ENCODE measurements at regions not wholly inside any gene's neighbourhood (a gene's known extent, or its start where the extent isn't known, plus 50 kb on each side); places are given as distances from the start of the nearest gene placed in this dataset.

- H4K8ac ChIP-seq (ENCODE audit: low read depth, low read length), result no peak overlapping the region
- H2BK5ac ChIP-seq (ENCODE audit: low read depth, low read length, poor library complexity), result no peak overlapping the region
- H3K23ac ChIP-seq (ENCODE audit: low read length), result no peak overlapping the region
- H4K91ac ChIP-seq (ENCODE audit: low read depth, low read length), result no peak overlapping the region
- no peaks in the 10 kb centered on the region for H3K9me3 ChIP-seq (ENCODE audit: insufficient read depth, low read depth, low read length)
- no peak overlapping the region for H2BK12ac ChIP-seq (ENCODE audit: low read length)
- no peak overlapping the region for H3K14ac ChIP-seq (ENCODE audit: low read length)
- H3K4me2 ChIP-seq (ENCODE audit: low read length), result no peak overlapping the region
- H3K27ac ChIP-seq (ENCODE audit: low read depth, low read length), result no peak overlapping the region
- no peaks in the 10 kb centered on the region for H3K79me1 ChIP-seq (ENCODE audit: low read length)
- H4K12ac ChIP-seq (ENCODE audit: low read depth, low read length), result no peak overlapping the region
- no peak overlapping the region for H3K4me3 ChIP-seq (ENCODE audit: low read depth, low read length)
- no peak overlapping the region for H2BK120ac ChIP-seq (ENCODE audit: insufficient read depth, low read length, poor library complexity)
- no peaks in the 10 kb centered on the region for H3K27me3 ChIP-seq (ENCODE audit: insufficient read depth, low read length)
- H2AFZ ChIP-seq (ENCODE audit: insufficient read depth, low read length, poor library complexity), result no peak overlapping the region
- no peak overlapping the region for H3K4ac ChIP-seq (ENCODE audit: low read depth, low read length)
- H3K9ac ChIP-seq (ENCODE audit: low read length), result no peak overlapping the region
- H3K36me3 ChIP-seq (ENCODE audit: control insufficient read depth in 1 of 2, insufficient read depth in 2 of 2, low read length in 2 of 2), result no peaks in the 10 kb centered on the region
- no CpG with 5 or more reads among the region's 1 CpG for WGBS (ENCODE audit: extremely low coverage, insufficient coverage, insufficient read length)
- H3K4me1 ChIP-seq (ENCODE audit: control insufficient read depth in 1 of 2, insufficient read depth in 2 of 2, low read length in 2 of 2), result no peaks in the 10 kb centered on the region
- no peak overlapping the region for H3K18ac ChIP-seq (ENCODE audit: low read length)
- no peaks in the 10 kb centered on the region for H3K79me2 ChIP-seq (ENCODE audit: control insufficient read depth, insufficient read depth, low read length, poor library complexity)
- DNase-seq, result no peak
- H2AK5ac ChIP-seq (ENCODE audit: low read length), result no peak overlapping the region
Measured at GRCh38 chr14:97293659-97294058, 496.5 kb downstream of the VRK1 start.

- no peak overlapping the region for H4K8ac ChIP-seq (ENCODE audit: low read depth, low read length)
- no peak overlapping the region for H3K4me2 ChIP-seq (ENCODE audit: low read length)
- H4K12ac ChIP-seq (ENCODE audit: low read depth, low read length), result no peak overlapping the region
- no peaks in the 10 kb centered on the region for H3K36me3 ChIP-seq (ENCODE audit: control insufficient read depth in 1 of 2, insufficient read depth in 2 of 2, low read length in 2 of 2)
- no peaks in the 10 kb centered on the region for H3K27me3 ChIP-seq (ENCODE audit: insufficient read depth, low read length)
- no peak overlapping the region for H3K4ac ChIP-seq (ENCODE audit: low read depth, low read length)
- no peak overlapping the region for H3K4me3 ChIP-seq (ENCODE audit: low read depth, low read length)
- no peak overlapping the region for H3K18ac ChIP-seq (ENCODE audit: low read length)
- H3K79me2 ChIP-seq (ENCODE audit: control insufficient read depth, insufficient read depth, low read length, poor library complexity), result no peaks in the 10 kb centered on the region
- peaks cover 2% of the 10 kb centered on the region for H3K9me3 ChIP-seq (ENCODE audit: insufficient read depth, low read depth, low read length)
- no peak overlapping the region for H2AK5ac ChIP-seq (ENCODE audit: low read length)
- H3K79me1 ChIP-seq (ENCODE audit: low read length), result no peaks in the 10 kb centered on the region
- no peak for DNase-seq
- H2BK5ac ChIP-seq (ENCODE audit: low read depth, low read length, poor library complexity), result no peak overlapping the region
- H4K91ac ChIP-seq (ENCODE audit: low read depth, low read length), result no peak overlapping the region
- H3K14ac ChIP-seq (ENCODE audit: low read length), result no peak overlapping the region
- H2BK12ac ChIP-seq (ENCODE audit: low read length), result no peak overlapping the region
- no peak overlapping the region for H3K9ac ChIP-seq (ENCODE audit: low read length)
- H2BK120ac ChIP-seq (ENCODE audit: insufficient read depth, low read length, poor library complexity), result no peak overlapping the region
- H2AFZ ChIP-seq (ENCODE audit: insufficient read depth, low read length, poor library complexity), result no peak overlapping the region
- H3K23ac ChIP-seq (ENCODE audit: low read length), result no peak overlapping the region
- H3K4me1 ChIP-seq (ENCODE audit: control insufficient read depth in 1 of 2, insufficient read depth in 2 of 2, low read length in 2 of 2), result no peaks in the 10 kb centered on the region
- WGBS (ENCODE audit: extremely low coverage, insufficient coverage, insufficient read length), result no CpG with 5 or more reads among the region's 9 CpGs
- H3K27ac ChIP-seq (ENCODE audit: low read depth, low read length), result no peak overlapping the region
Measured at GRCh38 chr14:97295108-97295710, 498.0 kb downstream of the VRK1 start.

- Histone ChIP-seq H3K4ac (ENCODE audit: low read depth, low read length) (no peak overlapping the region), H3K27me3 (ENCODE audit: insufficient read depth, low read length) (no peaks in the 10 kb centered on the region), H3K79me2 (ENCODE audit: control insufficient read depth, insufficient read depth, low read length, poor library complexity) (no peaks in the 10 kb centered on the region), H3K4me2 (ENCODE audit: low read length) (no peak overlapping the region), H3K9ac (ENCODE audit: low read length) (no peak overlapping the region), H3K79me1 (ENCODE audit: low read length) (no peaks in the 10 kb centered on the region), H2BK120ac (ENCODE audit: insufficient read depth, low read length, poor library complexity) (no peak overlapping the region), H4K12ac (ENCODE audit: low read depth, low read length) (no peak overlapping the region), H3K14ac (ENCODE audit: low read length) (no peak overlapping the region), H4K8ac (ENCODE audit: low read depth, low read length) (no peak overlapping the region), H2BK12ac (ENCODE audit: low read length) (no peak overlapping the region), H3K36me3 (ENCODE audit: control insufficient read depth in 1 of 2, insufficient read depth in 2 of 2, low read length in 2 of 2) (no peaks in the 10 kb centered on the region), H2AK5ac (ENCODE audit: low read length) (no peak overlapping the region), H3K4me1 (ENCODE audit: control insufficient read depth in 1 of 2, insufficient read depth in 2 of 2, low read length in 2 of 2) (no peaks in the 10 kb centered on the region), H2AFZ (ENCODE audit: insufficient read depth, low read length, poor library complexity) (no peak overlapping the region), H3K9me3 (ENCODE audit: insufficient read depth, low read depth, low read length) (peaks cover 2% of the 10 kb centered on the region), H3K4me3 (ENCODE audit: low read depth, low read length) (no peak overlapping the region), H2BK5ac (ENCODE audit: low read depth, low read length, poor library complexity) (no peak overlapping the region), H3K27ac (ENCODE audit: low read depth, low read length) (no peak overlapping the region), H4K91ac (ENCODE audit: low read depth, low read length) (no peak overlapping the region), H3K23ac (ENCODE audit: low read length) (no peak overlapping the region), H3K18ac (ENCODE audit: low read length) (no peak overlapping the region)
- WGBS (ENCODE audit: extremely low coverage, insufficient coverage, insufficient read length), result no CpG with 5 or more reads among the region's 1 CpG
- no peak for DNase-seq
Measured at GRCh38 chr14:97296176-97296575, 499.0 kb downstream of the VRK1 start.

GRCh38 chr14:97297100-97297499 lies 499.9 kb downstream of the VRK1 start:
- Histone ChIP-seq H4K12ac (ENCODE audit: low read depth, low read length) (no peak overlapping the region), H3K27me3 (ENCODE audit: insufficient read depth, low read length) (no peaks in the 10 kb centered on the region), H2AK5ac (ENCODE audit: low read length) (no peak overlapping the region), H3K4me2 (ENCODE audit: low read length) (no peak overlapping the region), H3K9me3 (ENCODE audit: insufficient read depth, low read depth, low read length) (peaks cover 2% of the 10 kb centered on the region), H3K18ac (ENCODE audit: low read length) (no peak overlapping the region), H3K27ac (ENCODE audit: low read depth, low read length) (no peak overlapping the region), H4K8ac (ENCODE audit: low read depth, low read length) (no peak overlapping the region), H3K79me2 (ENCODE audit: control insufficient read depth, insufficient read depth, low read length, poor library complexity) (no peaks in the 10 kb centered on the region), H3K23ac (ENCODE audit: low read length) (no peak overlapping the region), H2BK5ac (ENCODE audit: low read depth, low read length, poor library complexity) (no peak overlapping the region), H2BK120ac (ENCODE audit: insufficient read depth, low read length, poor library complexity) (no peak overlapping the region), H4K91ac (ENCODE audit: low read depth, low read length) (no peak overlapping the region), H3K9ac (ENCODE audit: low read length) (no peak overlapping the region), H2AFZ (ENCODE audit: insufficient read depth, low read length, poor library complexity) (no peak overlapping the region), H3K4me1 (ENCODE audit: control insufficient read depth in 1 of 2, insufficient read depth in 2 of 2, low read length in 2 of 2) (no peaks in the 10 kb centered on the region), H3K79me1 (ENCODE audit: low read length) (no peaks in the 10 kb centered on the region), H3K14ac (ENCODE audit: low read length) (no peak overlapping the region), H3K4ac (ENCODE audit: low read depth, low read length) (no peak overlapping the region), H2BK12ac (ENCODE audit: low read length) (no peak overlapping the region), H3K36me3 (ENCODE audit: control insufficient read depth in 1 of 2, insufficient read depth in 2 of 2, low read length in 2 of 2) (no peaks in the 10 kb centered on the region), H3K4me3 (ENCODE audit: low read depth, low read length) (no peak overlapping the region)
- WGBS (ENCODE audit: extremely low coverage, insufficient coverage, insufficient read length), result no CpG with 5 or more reads among the region's 10 CpGs
- DNase-seq, result no peak
